ENCODE measurements at regions not wholly inside any gene's neighbourhood (a gene's known extent, or its start where the extent isn't known, plus 50 kb on each side); places are given as distances from the start of the nearest gene placed in this dataset.

GRCh38 chr5:26649000-26649399, 389.4 kb downstream of the CDH9 start:
- Histone ChIP-seq H3K79me2 (ENCODE audit: insufficient read depth, low read depth) (no peaks in the 10 kb centered on the region), H3K4me1 (ENCODE audit: low read depth, poor library complexity, severe bottlenecking) (no peaks in the 10 kb centered on the region), H3K4me2 (no peak overlapping the region), H3K36me3 (ENCODE audit: insufficient read depth) (no peaks in the 10 kb centered on the region), H4K20me1 (ENCODE audit: insufficient read depth) (no peaks in the 10 kb centered on the region), H3K27ac (no peak overlapping the region), H2AFZ (ENCODE audit: low read depth) (no peak overlapping the region), H3K27me3 (ENCODE audit: insufficient read depth, low read depth) (no peaks in the 10 kb centered on the region), H3K4me3 (IDR thresholded peaks at IDR 0.05; ENCODE audit: insufficient read depth, low read depth, low read length) (no peak overlapping the region), H3K9ac (no peak overlapping the region)
- TF ChIP-seq CTCF (conservative IDR thresholded peaks at IDR 0.05; ENCODE audit: low read depth, low read length), result no peak

- H3K27me3 ChIP-seq (ENCODE audit: insufficient read depth, low read depth), result no peaks in the 10 kb centered on the region
- H2AFZ ChIP-seq (ENCODE audit: low read depth), result no peak overlapping the region
- no peak for TF ChIP-seq CTCF (conservative IDR thresholded peaks at IDR 0.05; ENCODE audit: low read depth, low read length)
- no peaks in the 10 kb centered on the region for H3K4me1 ChIP-seq (ENCODE audit: low read depth, poor library complexity, severe bottlenecking)
- H3K36me3 ChIP-seq (ENCODE audit: insufficient read depth), result no peaks in the 10 kb centered on the region
- no peak overlapping the region for H3K9ac ChIP-seq
- H3K79me2 ChIP-seq (ENCODE audit: insufficient read depth, low read depth), result no peaks in the 10 kb centered on the region
- no peaks in the 10 kb centered on the region for H4K20me1 ChIP-seq (ENCODE audit: insufficient read depth)
- no peak overlapping the region for H3K27ac ChIP-seq
- H3K4me2 ChIP-seq, result no peak overlapping the region
- H3K4me3 ChIP-seq (IDR thresholded peaks at IDR 0.05; ENCODE audit: insufficient read depth, low read depth, low read length), result no peak overlapping the region
These were observed 390.6 kb downstream of the CDH9 start for GRCh38 chr5:26647781-26648180.

- H3K4me1 ChIP-seq (ENCODE audit: low read depth, poor library complexity, severe bottlenecking), result no peaks in the 10 kb centered on the region
- H3K9ac ChIP-seq, result no peak overlapping the region
- H3K4me2 ChIP-seq, result no peak overlapping the region
- H2AFZ ChIP-seq (ENCODE audit: low read depth), result no peak overlapping the region
- no peaks in the 10 kb centered on the region for H4K20me1 ChIP-seq (ENCODE audit: insufficient read depth)
- no peak overlapping the region for H3K27ac ChIP-seq
- no peak for TF ChIP-seq CTCF (conservative IDR thresholded peaks at IDR 0.05; ENCODE audit: low read depth, low read length)
- no peak overlapping the region for H3K4me3 ChIP-seq (IDR thresholded peaks at IDR 0.05; ENCODE audit: insufficient read depth, low read depth, low read length)
- no peaks in the 10 kb centered on the region for H3K79me2 ChIP-seq (ENCODE audit: insufficient read depth, low read depth)
- H3K27me3 ChIP-seq (ENCODE audit: insufficient read depth, low read depth), result no peaks in the 10 kb centered on the region
- H3K36me3 ChIP-seq (ENCODE audit: insufficient read depth), result no peaks in the 10 kb centered on the region
These were observed 392.7 kb downstream of the CDH9 start for GRCh38 chr5:26645659-26646058.

- H3K4me1 ChIP-seq (ENCODE audit: low read depth, poor library complexity, severe bottlenecking), result no peaks in the 10 kb centered on the region
- no peak overlapping the region for H2AFZ ChIP-seq (ENCODE audit: low read depth)
- H3K27ac ChIP-seq, result no peak overlapping the region
- no peak overlapping the region for H3K9ac ChIP-seq
- no peak overlapping the region for H3K4me2 ChIP-seq
- H3K36me3 ChIP-seq (ENCODE audit: insufficient read depth), result no peaks in the 10 kb centered on the region
- H4K20me1 ChIP-seq (ENCODE audit: insufficient read depth), result no peaks in the 10 kb centered on the region
- no peaks in the 10 kb centered on the region for H3K79me2 ChIP-seq (ENCODE audit: insufficient read depth, low read depth)
- H3K4me3 ChIP-seq (IDR thresholded peaks at IDR 0.05; ENCODE audit: insufficient read depth, low read depth, low read length), result no peak overlapping the region
- no peak for TF ChIP-seq CTCF (conservative IDR thresholded peaks at IDR 0.05; ENCODE audit: low read depth, low read length)
- H3K27me3 ChIP-seq (ENCODE audit: insufficient read depth, low read depth), result no peaks in the 10 kb centered on the region
These were observed 396.9 kb downstream of the CDH9 start for GRCh38 chr5:26641492-26641891.

GRCh38 chr5:26625099-26625498, 413.3 kb downstream of the CDH9 start:
- Histone ChIP-seq H3K27me3 (ENCODE audit: insufficient read depth, low read depth) (no peaks in the 10 kb centered on the region), H3K4me2 (no peak overlapping the region), H3K36me3 (ENCODE audit: insufficient read depth) (no peaks in the 10 kb centered on the region), H2AFZ (ENCODE audit: low read depth) (no peak overlapping the region), H3K79me2 (ENCODE audit: insufficient read depth, low read depth) (no peaks in the 10 kb centered on the region), H3K4me3 (IDR thresholded peaks at IDR 0.05; ENCODE audit: insufficient read depth, low read depth, low read length) (no peak overlapping the region), H3K4me1 (ENCODE audit: low read depth, poor library complexity, severe bottlenecking) (peaks cover 5% of the 10 kb centered on the region), H3K9ac (no peak overlapping the region), H4K20me1 (ENCODE audit: insufficient read depth) (no peaks in the 10 kb centered on the region), H3K27ac (no peak overlapping the region)
- no peak for TF ChIP-seq CTCF (conservative IDR thresholded peaks at IDR 0.05; ENCODE audit: low read depth, low read length)
